DND-41 (cell line): ENCODE measurements at regions not wholly inside any gene's neighbourhood (a gene's known extent, or its start where the extent isn't known, plus 50 kb on each side); places are given as distances from the start of the nearest gene placed in this dataset.

Experiments
- ATAC-seq: fragments of 200-7000 bp; cut with Tn5 transposase; 3 replicates; pipeline ENCODE4 v1.9.1; 2021; ENCODE audit warnings: low read depth; ENCODE audit not compliant: insufficient read depth
- DNase-seq: peaks from one replicate; pipeline ENCODE4 v3.0.0-alpha.2; 2020
- H2AFZ ChIP-seq: 2 replicates; pipeline ENCODE4 v1.6.0; 2012; ENCODE audit warnings: low read depth, low read length
- H3K27ac ChIP-seq: 2 replicates; pipeline ENCODE4 v1.5.1; 2012; ENCODE audit warnings: low read length, inconsistent platforms
- H3K27me3 ChIP-seq: fragments of 200-600 bp; sonication (generic); 2 replicates; pipeline ENCODE4 v1.6.0; 2012; ENCODE audit warnings: low read length, mild to moderate bottlenecking, inconsistent platforms; ENCODE audit not compliant: insufficient read depth, poor library complexity
- H3K36me3 ChIP-seq: 2 replicates; pipeline ENCODE4 v1.5.1; 2012; ENCODE audit warnings: low read length, inconsistent platforms; ENCODE audit not compliant: insufficient read depth
- H3K4me1 ChIP-seq: 2 replicates; pipeline ENCODE4 v1.5.1; 2012; ENCODE audit warnings: mild to moderate bottlenecking, low read length; ENCODE audit not compliant: insufficient read depth
- H3K4me2 ChIP-seq: 2 replicates; pipeline ENCODE4 v1.6.0; 2012; ENCODE audit warnings: mild to moderate bottlenecking, moderate library complexity, low read length, inconsistent platforms; ENCODE audit not compliant: insufficient read depth
- H3K4me3 ChIP-seq, 2 experiments: fragments of 200-600 bp in 1 of 2; shearing (Covaris generic) in 1 of 2; 2 replicates each; pipeline ENCODE4 v1.5.1; 2012 to 2016; ENCODE audit warnings: inconsistent platforms in 2 of 2, low read length in 2 of 2, mild to moderate bottlenecking in 2 of 2, low read depth in 1 of 2, moderate library complexity in 1 of 2
- H3K79me2 ChIP-seq: 2 replicates; pipeline ENCODE4 v1.6.0; 2012; ENCODE audit warnings: low read length, inconsistent platforms; ENCODE audit not compliant: insufficient read depth
- H3K9ac ChIP-seq: 2 replicates; pipeline ENCODE4 v1.6.0; 2012; ENCODE audit warnings: low read depth, mild to moderate bottlenecking, inconsistent platforms, low read length, moderate library complexity
- H3K9me3 ChIP-seq: 2 replicates; pipeline ENCODE4 v1.5.1; 2012; ENCODE audit warnings: low read length, moderate library complexity, mild to moderate bottlenecking, inconsistent platforms; ENCODE audit not compliant: insufficient read depth, severe bottlenecking
- H4K20me1 ChIP-seq: 2 replicates; pipeline ENCODE4 v1.6.0; 2012; ENCODE audit warnings: low read length; ENCODE audit not compliant: insufficient read depth
- EZH2 ChIP-seq: IDR thresholded peaks from 3 replicates; pipeline ENCODE4 v1.6.1; 2012; ENCODE audit warnings: borderline replicate concordance, low read depth, mild to moderate bottlenecking, moderate library complexity, low read length, inconsistent platforms; ENCODE audit not compliant: severe bottlenecking
- TF ChIP-seq, protein P1 (sequence below): IDR thresholded peaks from 2 replicates; pipeline ENCODE4 v1.5.1; 2012; ENCODE audit warnings: borderline replicate concordance, low read length, moderate library complexity, mild to moderate bottlenecking; ENCODE audit not compliant: poor library complexity, severe bottlenecking; ENCODE audit errors: extremely low read depth

- no peaks in the 10 kb centered on the region for H3K9me3 ChIP-seq
- ATAC-seq = no peak
- no peaks in the 10 kb centered on the region for H3K79me2 ChIP-seq
- no peak overlapping the region for H3K9ac ChIP-seq
- H2AFZ ChIP-seq = no peak overlapping the region
- no peak overlapping the region for H3K4me3 ChIP-seq
- no peak overlapping the region for H3K27ac ChIP-seq
- no peaks in the 10 kb centered on the region for H3K36me3 ChIP-seq
- TF ChIP-seq EZH2 = no peak
- TF ChIP-seq, protein P1, sequence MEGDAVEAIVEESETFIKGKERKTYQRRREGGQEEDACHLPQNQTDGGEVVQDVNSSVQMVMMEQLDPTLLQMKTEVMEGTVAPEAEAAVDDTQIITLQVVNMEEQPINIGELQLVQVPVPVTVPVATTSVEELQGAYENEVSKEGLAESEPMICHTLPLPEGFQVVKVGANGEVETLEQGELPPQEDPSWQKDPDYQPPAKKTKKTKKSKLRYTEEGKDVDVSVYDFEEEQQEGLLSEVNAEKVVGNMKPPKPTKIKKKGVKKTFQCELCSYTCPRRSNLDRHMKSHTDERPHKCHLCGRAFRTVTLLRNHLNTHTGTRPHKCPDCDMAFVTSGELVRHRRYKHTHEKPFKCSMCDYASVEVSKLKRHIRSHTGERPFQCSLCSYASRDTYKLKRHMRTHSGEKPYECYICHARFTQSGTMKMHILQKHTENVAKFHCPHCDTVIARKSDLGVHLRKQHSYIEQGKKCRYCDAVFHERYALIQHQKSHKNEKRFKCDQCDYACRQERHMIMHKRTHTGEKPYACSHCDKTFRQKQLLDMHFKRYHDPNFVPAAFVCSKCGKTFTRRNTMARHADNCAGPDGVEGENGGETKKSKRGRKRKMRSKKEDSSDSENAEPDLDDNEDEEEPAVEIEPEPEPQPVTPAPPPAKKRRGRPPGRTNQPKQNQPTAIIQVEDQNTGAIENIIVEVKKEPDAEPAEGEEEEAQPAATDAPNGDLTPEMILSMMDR = no peak
- no peaks in the 10 kb centered on the region for H3K4me1 ChIP-seq
- no peaks in the 10 kb centered on the region for H4K20me1 ChIP-seq
- no peak overlapping the region for H3K4me2 ChIP-seq
- peaks cover 12% of the 10 kb centered on the region for H3K27me3 ChIP-seq
- no peak for DNase-seq
Observed at GRCh38 chr3:137525471-137525870, 238.6 kb upstream of the SOX14 start.

- no peaks in the 10 kb centered on the region for H3K9me3 ChIP-seq
- DNase-seq = no peak
- TF ChIP-seq, protein P1 = no peak
- no peak for TF ChIP-seq EZH2
- no peak for ATAC-seq
- H2AFZ ChIP-seq = no peak overlapping the region
- no peaks in the 10 kb centered on the region for H4K20me1 ChIP-seq
- H3K4me1 ChIP-seq = no peaks in the 10 kb centered on the region
- no peaks in the 10 kb centered on the region for H3K79me2 ChIP-seq
- no peak overlapping the region for H3K27ac ChIP-seq
- H3K36me3 ChIP-seq = no peaks in the 10 kb centered on the region
- H3K27me3 ChIP-seq = no peaks in the 10 kb centered on the region
- no peak overlapping the region for H3K4me2 ChIP-seq
- no peak overlapping the region for H3K4me3 ChIP-seq
- no peak overlapping the region for H3K9ac ChIP-seq
Observed at GRCh38 chr3:137542049-137542448, 222.1 kb upstream of the SOX14 start.

GRCh38 chr3:137554242-137554641 lies 209.9 kb upstream of the SOX14 start:
- no peaks in the 10 kb centered on the region for H3K36me3 ChIP-seq
- H4K20me1 ChIP-seq = no peaks in the 10 kb centered on the region
- TF ChIP-seq, protein P1 = no peak
- TF ChIP-seq EZH2 = no peak
- no peak overlapping the region for H3K9ac ChIP-seq
- H2AFZ ChIP-seq = no peak overlapping the region
- ATAC-seq (no peak), DNase-seq (no peak)
- H3K4me1 ChIP-seq = no peaks in the 10 kb centered on the region
- H3K27me3 ChIP-seq = no peaks in the 10 kb centered on the region
- no peak overlapping the region for H3K27ac ChIP-seq
- no peaks in the 10 kb centered on the region for H3K9me3 ChIP-seq
- H3K4me3 ChIP-seq = no peak overlapping the region
- no peaks in the 10 kb centered on the region for H3K79me2 ChIP-seq
- no peak overlapping the region for H3K4me2 ChIP-seq

DNA sequence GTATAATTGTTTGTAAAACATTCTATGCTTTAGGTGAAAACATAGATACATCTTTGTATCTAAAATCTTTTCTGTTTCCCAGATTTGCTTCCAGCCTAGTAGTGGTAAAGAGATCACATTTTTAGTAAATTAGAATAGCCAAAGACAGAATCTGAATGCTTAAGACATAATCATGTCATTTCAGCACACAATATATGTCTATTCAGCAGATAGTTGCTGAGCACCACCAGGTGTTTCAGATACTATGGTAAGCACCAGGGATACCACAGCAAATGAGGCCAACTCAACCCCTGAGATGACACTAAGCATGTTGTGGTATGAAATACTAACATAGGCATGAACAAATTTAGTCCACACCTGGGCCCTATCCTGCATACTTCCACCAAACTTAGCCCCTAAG lies 195.2 kb upstream of the SOX14 start:
- no peak for TF ChIP-seq EZH2
- TF ChIP-seq, protein P1 = no peak
- Histone ChIP-seq H3K27me3 (peaks cover 6% of the 10 kb centered on the region), H3K4me3 (no peak overlapping the region), H3K79me2 (no peaks in the 10 kb centered on the region), H3K36me3 (no peaks in the 10 kb centered on the region), H2AFZ (no peak overlapping the region), H3K9ac (no peak overlapping the region), H3K9me3 (no peaks in the 10 kb centered on the region), H3K4me2 (no peak overlapping the region), H3K4me1 (no peaks in the 10 kb centered on the region), H3K27ac (no peak overlapping the region), H4K20me1 (no peaks in the 10 kb centered on the region)
- DNase-seq (no peak), ATAC-seq (no peak)
